ENCODE measurements at regions not wholly inside any gene's neighbourhood (a gene's known extent, or its start where the extent isn't known, plus 50 kb on each side); places are given as distances from the start of the nearest gene placed in this dataset.

DNA sequence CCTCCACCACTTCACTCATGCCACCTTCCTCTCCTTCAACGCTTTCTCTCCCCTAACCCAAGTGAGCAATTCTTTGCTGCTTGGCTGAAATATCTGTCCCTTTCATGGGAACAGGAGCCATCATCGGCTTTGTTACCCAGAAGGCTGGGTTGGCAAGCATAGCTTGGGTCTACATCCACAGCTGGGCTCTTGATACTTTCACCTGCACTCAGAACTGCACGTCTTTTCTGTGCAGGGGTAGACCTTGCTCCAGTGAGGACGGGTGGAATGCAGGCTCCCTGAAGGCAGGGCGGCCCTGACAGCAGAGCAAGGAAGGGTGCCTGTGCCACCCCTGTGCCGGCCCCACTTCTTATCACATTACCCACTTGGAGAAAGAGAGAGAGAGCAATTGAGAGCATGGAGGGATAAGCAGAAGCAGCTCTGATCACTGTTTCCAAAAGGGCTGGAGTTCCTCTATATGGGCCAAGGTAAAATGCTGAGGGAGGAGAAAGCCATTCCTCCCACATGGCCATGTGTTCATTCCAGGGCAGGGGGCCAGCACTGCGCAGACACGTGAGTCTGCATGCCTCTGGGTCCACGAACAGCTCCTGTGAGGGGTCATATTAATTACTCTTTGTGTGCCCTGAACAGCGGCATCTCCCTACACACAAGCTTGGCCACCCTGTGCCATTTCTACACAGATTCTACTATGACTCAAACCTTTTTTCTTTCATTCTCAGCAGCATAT lies 181.8 kb downstream of the BUD13 start:
- Histone ChIP-seq H3K27me3 (peaks cover 38% of the 10 kb centered on the region), H3K4me3 (no peak overlapping the region), H3K9me3 (no peaks in the 10 kb centered on the region), H3K27ac (no peak overlapping the region), H3K4me1 (no peaks in the 10 kb centered on the region), H3K36me3 (no peaks in the 10 kb centered on the region)
- WGBS, 2 donors (ENCODE audit: low coverage in 1 of 2): 30 to 71% methylated on average over 4 to 10 of the region's 10 CpGs
- TF ChIP-seq EP300 (IDR thresholded peaks at IDR 0.05) (no peak), POLR2AphosphoS5 (IDR thresholded peaks at IDR 0.05) (no peak), POLR2A (IDR thresholded peaks at IDR 0.05) (no peak)
- TF ChIP-seq, protein P1, sequence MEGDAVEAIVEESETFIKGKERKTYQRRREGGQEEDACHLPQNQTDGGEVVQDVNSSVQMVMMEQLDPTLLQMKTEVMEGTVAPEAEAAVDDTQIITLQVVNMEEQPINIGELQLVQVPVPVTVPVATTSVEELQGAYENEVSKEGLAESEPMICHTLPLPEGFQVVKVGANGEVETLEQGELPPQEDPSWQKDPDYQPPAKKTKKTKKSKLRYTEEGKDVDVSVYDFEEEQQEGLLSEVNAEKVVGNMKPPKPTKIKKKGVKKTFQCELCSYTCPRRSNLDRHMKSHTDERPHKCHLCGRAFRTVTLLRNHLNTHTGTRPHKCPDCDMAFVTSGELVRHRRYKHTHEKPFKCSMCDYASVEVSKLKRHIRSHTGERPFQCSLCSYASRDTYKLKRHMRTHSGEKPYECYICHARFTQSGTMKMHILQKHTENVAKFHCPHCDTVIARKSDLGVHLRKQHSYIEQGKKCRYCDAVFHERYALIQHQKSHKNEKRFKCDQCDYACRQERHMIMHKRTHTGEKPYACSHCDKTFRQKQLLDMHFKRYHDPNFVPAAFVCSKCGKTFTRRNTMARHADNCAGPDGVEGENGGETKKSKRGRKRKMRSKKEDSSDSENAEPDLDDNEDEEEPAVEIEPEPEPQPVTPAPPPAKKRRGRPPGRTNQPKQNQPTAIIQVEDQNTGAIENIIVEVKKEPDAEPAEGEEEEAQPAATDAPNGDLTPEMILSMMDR (IDR thresholded peaks at IDR 0.05): no peak
- no peak for ATAC-seq

DNA sequence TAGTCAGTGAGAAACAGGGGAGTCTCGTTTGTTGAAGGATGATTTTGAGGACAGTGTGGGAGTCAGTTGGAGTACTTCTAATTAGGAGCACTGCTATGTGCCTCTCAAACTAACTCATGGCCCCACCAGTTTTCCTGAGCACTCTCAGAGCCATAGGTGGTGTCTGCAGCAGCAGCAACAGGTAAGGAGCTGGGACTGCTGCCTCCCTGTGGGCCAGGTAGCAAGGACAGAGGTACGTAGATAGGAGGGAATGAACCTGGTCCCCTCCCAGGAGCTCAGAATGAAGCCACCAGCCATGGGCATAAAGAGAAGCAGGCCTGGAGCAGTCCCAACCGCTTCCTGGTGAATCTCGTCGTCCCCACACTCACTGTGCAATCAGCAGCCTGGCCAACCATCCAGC lies 183.4 kb downstream of the BUD13 start:
- WGBS, 2 donors (ENCODE audit: low coverage in 1 of 2): 100% methylated on average over 1 of the region's 5 CpGs; no CpG with 5 or more reads in 1 of the 2 donors
- TF ChIP-seq POLR2AphosphoS5 (IDR thresholded peaks at IDR 0.05): no peak
- TF ChIP-seq POLR2A (IDR thresholded peaks at IDR 0.05): no peak
- TF ChIP-seq EP300 (IDR thresholded peaks at IDR 0.05): no peak
- TF ChIP-seq, protein P1 (IDR thresholded peaks at IDR 0.05): no peak

DNA sequence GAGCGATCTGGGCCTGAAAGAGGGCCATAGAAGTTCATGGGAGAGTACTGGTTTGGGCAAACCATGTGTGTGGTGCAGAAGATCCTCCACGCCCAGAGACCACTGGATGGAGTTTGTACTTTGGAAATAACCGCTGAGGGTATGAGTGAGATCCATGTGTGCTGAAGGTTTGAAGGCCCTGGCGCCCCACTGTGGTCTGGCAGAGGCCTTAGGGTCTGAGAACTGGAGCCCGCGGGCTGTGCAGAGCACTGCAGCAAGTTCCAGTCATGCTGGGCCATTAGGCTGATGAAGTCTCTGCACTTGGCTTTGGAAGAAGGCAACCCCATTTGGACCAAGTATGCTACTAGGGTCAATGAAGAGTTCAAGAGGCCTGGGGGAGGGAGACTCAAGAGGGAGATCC lies 186.4 kb downstream of the BUD13 start:
- 82 to 88% methylated on average over 3 to 4 of the region's 6 CpGs for WGBS, 2 donors (ENCODE audit: low coverage in 1 of 2)
- H3K4me3 ChIP-seq: no peak overlapping the region
- no peak overlapping the region for H3K27ac ChIP-seq
- H3K27me3 ChIP-seq: peaks cover 50% of the 10 kb centered on the region
- no peaks in the 10 kb centered on the region for H3K36me3 ChIP-seq
- ATAC-seq: no peak
- no peaks in the 10 kb centered on the region for H3K9me3 ChIP-seq
- no peaks in the 10 kb centered on the region for H3K4me1 ChIP-seq
- TF ChIP-seq, protein P1 (IDR thresholded peaks at IDR 0.05): no peak
- TF ChIP-seq EP300 (IDR thresholded peaks at IDR 0.05) (no peak), POLR2A (IDR thresholded peaks at IDR 0.05) (no peak), POLR2AphosphoS5 (IDR thresholded peaks at IDR 0.05) (no peak)

More for the DNA sequence above, 183.4 kb downstream of the BUD13 start:
- no peak overlapping the region for H3K27ac ChIP-seq
- ATAC-seq: no peak
- no peak overlapping the region for H3K4me3 ChIP-seq
- no peaks in the 10 kb centered on the region for H3K4me1 ChIP-seq
- H3K9me3 ChIP-seq: no peaks in the 10 kb centered on the region
- peaks cover 41% of the 10 kb centered on the region for H3K27me3 ChIP-seq
- H3K36me3 ChIP-seq: no peaks in the 10 kb centered on the region

DNA sequence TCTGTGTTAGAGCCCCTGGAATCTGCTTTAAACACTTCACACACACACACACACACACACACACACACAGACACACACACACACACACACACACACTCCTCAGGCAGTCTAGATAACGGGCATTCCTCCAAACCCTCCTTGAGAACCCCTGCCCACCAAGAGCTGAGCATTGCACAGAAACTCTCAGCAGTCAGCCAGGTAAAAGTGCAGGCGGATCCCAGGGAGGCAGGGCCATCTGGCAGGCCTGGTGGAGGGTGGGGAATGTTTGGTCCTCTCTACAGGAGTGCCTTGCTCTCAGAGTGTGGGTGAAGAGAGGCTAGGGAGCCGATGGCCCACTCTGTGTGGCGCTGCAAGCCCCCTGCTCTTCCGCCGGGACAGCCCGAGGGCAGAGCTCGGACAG lies 190.2 kb downstream of the BUD13 start:
- Histone ChIP-seq H3K9me3 (no peaks in the 10 kb centered on the region), H3K36me3 (no peaks in the 10 kb centered on the region), H3K27ac (no peak overlapping the region), H3K4me1 (peaks cover 0 to 21% (median 0%) of the 10 kb centered on the region in 3 donors), H3K4me3 (no peak overlapping the region), H3K27me3 (peaks cover 75% of the 10 kb centered on the region)
- TF ChIP-seq, protein P1 (IDR thresholded peaks at IDR 0.05): no peak
- TF ChIP-seq POLR2AphosphoS5 (IDR thresholded peaks at IDR 0.05) (no peak), EP300 (IDR thresholded peaks at IDR 0.05) (no peak), POLR2A (IDR thresholded peaks at IDR 0.05) (no peak)
- ATAC-seq: no peak
- no CpG with 5 or more reads among the region's 8 CpGs for WGBS, 2 donors (ENCODE audit: low coverage in 1 of 2)

DNA sequence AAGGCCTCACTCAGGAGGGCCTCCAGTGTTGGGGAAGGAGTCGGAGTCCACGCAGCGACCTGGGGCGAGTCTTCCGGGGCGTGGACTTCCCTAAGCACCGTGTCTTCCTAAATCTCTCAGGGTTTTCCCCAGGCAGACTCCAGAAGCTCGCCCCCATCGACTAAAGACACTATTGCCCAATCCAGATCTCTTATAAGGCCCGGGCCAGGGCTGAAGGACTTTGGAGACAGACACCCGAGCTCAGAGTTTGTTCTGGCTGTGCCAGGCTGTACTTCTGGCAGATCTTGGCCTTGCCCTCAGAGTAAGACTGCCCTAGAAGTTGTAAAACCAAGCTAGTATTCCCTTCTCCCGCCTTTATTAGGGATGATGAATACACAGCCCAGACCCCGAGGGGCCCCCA lies 191.4 kb downstream of the BUD13 start:
- Histone ChIP-seq H3K27ac (no peak overlapping the region), H3K36me3 (no peaks in the 10 kb centered on the region), H3K9me3 (no peaks in the 10 kb centered on the region), H3K4me1 (peaks cover 0 to 21% (median 0%) of the 10 kb centered on the region in 3 donors), H3K4me3 (no peak overlapping the region), H3K27me3 (peaks cover 82% of the 10 kb centered on the region)
- no peak for ATAC-seq
- TF ChIP-seq POLR2AphosphoS5 (IDR thresholded peaks at IDR 0.05) (no peak), EP300 (IDR thresholded peaks at IDR 0.05) (no peak), POLR2A (IDR thresholded peaks at IDR 0.05) (no peak)
- TF ChIP-seq, protein P1 (IDR thresholded peaks at IDR 0.05): no peak
- WGBS, 2 donors (ENCODE audit: low coverage in 1 of 2): 34% methylated on average over 8 of the region's 13 CpGs; no CpG with 5 or more reads in 1 of the 2 donors

All from gastroesophageal sphincter (tissue), 4 donors.